ENCODE measurements at regions not wholly inside any gene's neighbourhood (a gene's known extent, or its start where the extent isn't known, plus 50 kb on each side); places are given as distances from the start of the nearest gene placed in this dataset.

DNA sequence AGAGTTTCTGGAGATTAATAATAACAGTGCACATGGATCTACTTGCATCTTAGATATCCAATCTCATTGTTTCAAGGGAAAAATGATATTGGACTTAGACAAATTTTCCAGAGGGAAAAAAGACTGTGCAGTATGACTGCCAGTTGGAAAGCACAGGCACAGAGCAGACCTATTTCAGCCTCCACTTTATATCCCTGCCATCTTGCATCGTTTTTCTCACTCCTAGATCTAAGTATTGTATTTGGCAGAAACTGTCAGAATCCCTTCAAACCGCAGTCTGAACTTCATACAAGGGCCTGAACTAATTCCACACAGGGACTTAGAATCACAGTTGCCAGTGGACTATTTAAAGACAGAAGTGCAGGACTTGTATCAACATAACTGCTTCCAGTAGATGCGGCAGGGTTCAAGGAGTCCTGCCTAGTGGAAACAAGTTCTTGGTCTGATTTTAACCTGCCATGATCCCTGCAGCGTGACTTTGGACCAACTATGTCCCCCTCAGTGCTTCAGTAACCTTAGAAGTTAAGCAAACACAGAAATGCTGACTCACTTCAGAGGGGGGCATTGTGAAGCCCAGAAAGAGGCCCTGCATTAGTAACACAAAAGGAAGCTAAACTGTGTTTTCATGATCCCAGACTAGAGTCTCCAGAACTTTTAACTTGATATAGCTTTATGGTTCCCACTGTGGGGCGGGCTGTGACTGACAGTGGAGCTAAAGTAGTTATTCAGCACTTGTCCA, 95.7 kb upstream of the PALS2 start:
- CTCF ChIA-PET: no interaction called here
- no peak for FAIRE-seq
- TF ChIP-seq MTA2 (IDR thresholded peaks at IDR 0.05; ENCODE audit: low read depth) (no peak), POLR2A (IDR thresholded peaks at IDR 0.05; ENCODE audit: low read depth, low read length) (no peak), MYB (IDR thresholded peaks at IDR 0.05; ENCODE audit: borderline replicate concordance, low read depth, low read length) (no peak), ATF7 (IDR thresholded peaks at IDR 0.05; ENCODE audit: low read depth) (no peak), ZSCAN29 (IDR thresholded peaks at IDR 0.05) (no peak), SRF (IDR thresholded peaks at IDR 0.05; ENCODE audit: low read depth in 2 of 2, low read length in 2 of 2) (no peak), ESRRA (IDR thresholded peaks at IDR 0.05; ENCODE audit: low read length) (no peak), WRNIP1 (IDR thresholded peaks at IDR 0.05; ENCODE audit: borderline replicate concordance, low read depth, low read length) (no peak), ZNF687 (IDR thresholded peaks at IDR 0.05) (no peak), MAX (IDR thresholded peaks at IDR 0.05; ENCODE audit: low read depth, low read length) (no peak), CREM (IDR thresholded peaks at IDR 0.05; ENCODE audit: low read depth) (no peak), MEF2B (IDR thresholded peaks at IDR 0.05; ENCODE audit: partially characterized antibody, poor library complexity, severe bottlenecking) (no peak), ZNF24 (IDR thresholded peaks at IDR 0.05) (no peak), ELK1 (IDR thresholded peaks at IDR 0.05; ENCODE audit: low read depth, low read length) (no peak), SREBF2 (IDR thresholded peaks at IDR 0.05; ENCODE audit: low read length) (no peak)
- TF ChIP-seq, protein P1, sequence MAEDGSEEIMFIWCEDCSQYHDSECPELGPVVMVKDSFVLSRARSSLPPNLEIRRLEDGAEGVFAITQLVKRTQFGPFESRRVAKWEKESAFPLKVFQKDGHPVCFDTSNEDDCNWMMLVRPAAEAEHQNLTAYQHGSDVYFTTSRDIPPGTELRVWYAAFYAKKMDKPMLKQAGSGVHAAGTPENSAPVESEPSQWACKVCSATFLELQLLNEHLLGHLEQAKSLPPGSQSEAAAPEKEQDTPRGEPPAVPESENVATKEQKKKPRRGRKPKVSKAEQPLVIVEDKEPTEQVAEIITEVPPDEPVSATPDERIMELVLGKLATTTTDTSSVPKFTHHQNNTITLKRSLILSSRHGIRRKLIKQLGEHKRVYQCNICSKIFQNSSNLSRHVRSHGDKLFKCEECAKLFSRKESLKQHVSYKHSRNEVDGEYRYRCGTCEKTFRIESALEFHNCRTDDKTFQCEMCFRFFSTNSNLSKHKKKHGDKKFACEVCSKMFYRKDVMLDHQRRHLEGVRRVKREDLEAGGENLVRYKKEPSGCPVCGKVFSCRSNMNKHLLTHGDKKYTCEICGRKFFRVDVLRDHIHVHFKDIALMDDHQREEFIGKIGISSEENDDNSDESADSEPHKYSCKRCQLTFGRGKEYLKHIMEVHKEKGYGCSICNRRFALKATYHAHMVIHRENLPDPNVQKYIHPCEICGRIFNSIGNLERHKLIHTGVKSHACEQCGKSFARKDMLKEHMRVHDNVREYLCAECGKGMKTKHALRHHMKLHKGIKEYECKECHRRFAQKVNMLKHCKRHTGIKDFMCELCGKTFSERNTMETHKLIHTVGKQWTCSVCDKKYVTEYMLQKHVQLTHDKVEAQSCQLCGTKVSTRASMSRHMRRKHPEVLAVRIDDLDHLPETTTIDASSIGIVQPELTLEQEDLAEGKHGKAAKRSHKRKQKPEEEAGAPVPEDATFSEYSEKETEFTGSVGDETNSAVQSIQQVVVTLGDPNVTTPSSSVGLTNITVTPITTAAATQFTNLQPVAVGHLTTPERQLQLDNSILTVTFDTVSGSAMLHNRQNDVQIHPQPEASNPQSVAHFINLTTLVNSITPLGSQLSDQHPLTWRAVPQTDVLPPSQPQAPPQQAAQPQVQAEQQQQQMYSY (CRISPR knock-in tag; IDR thresholded peaks at IDR 0.05): no peak

More for the DNA sequence above, 95.7 kb upstream of the PALS2 start:
- RAD21 ChIA-PET (ENCODE audit: unreplicated experiment): no interaction called here
- in situ Hi-C loops (cut with MboI) (no loop called here), intact Hi-C loops (cut with micrococcal nuclease; ENCODE audit: unreplicated experiment) (no loop called here)
- Histone ChIP-seq H3K27ac (ENCODE audit: control insufficient read depth, insufficient read depth) (no peak overlapping the region), H3K27me3 (replicated peaks in 1 of 2; ENCODE audit: control insufficient read depth in 2 of 2, insufficient read depth in 2 of 2, low read length in 1 of 2) (no peaks in the 10 kb centered on the region), H3K4me1 (ENCODE audit: control insufficient read depth, insufficient read depth, low read length) (no peaks in the 10 kb centered on the region), H3K4me2 (ENCODE audit: control insufficient read depth, insufficient read depth) (no peak overlapping the region), H4K20me1 (ENCODE audit: control insufficient read depth, insufficient read depth) (no peaks in the 10 kb centered on the region), H3K79me2 (ENCODE audit: control insufficient read depth, insufficient read depth, low read length) (no peaks in the 10 kb centered on the region), H3K36me3 (ENCODE audit: control insufficient read depth in 2 of 2, insufficient read depth in 2 of 2, low read length in 1 of 2) (no peaks in the 10 kb centered on the region), H3K4me3 (no peak overlapping the region), H3K9ac (ENCODE audit: control insufficient read depth, insufficient read depth, low read length) (no peak overlapping the region), H3K9me3 (replicated peaks; ENCODE audit: control insufficient read depth, insufficient read depth, low read length) (no peaks in the 10 kb centered on the region), H2AFZ (ENCODE audit: control insufficient read depth, low read depth, low read length) (no peak overlapping the region)
- DNase-seq (ENCODE audit: low read depth, low spot score) (no peak), ATAC-seq (no peak)
- 34% methylated on average over 5 of the region's 5 CpGs for WGBS (ENCODE audit: insufficient coverage, insufficient replicate concordance, low lambda C conversion rate, missing lambda C conversion rate)
- no TSS peak for BruUV-seq (replicated peaks)
- SMC1A ChIA-PET (ENCODE audit: uncharacterized antibody, unreplicated experiment): interaction anchor here (0.8 kb wide), 1 partner anchor 13 kb away, joined by 3 read pairs; no protein-coding TSS in a partner anchor
- POLR2A ChIA-PET: no interaction called here

Data from GM12878 (cell line).